B cell (primary cell): ENCODE measurements at regions not wholly inside any gene's neighbourhood (a gene's known extent, or its start where the extent isn't known, plus 50 kb on each side); places are given as distances from the start of the nearest gene placed in this dataset.

Experiments used
- ATAC-seq: fragments of 200-7000 bp; cut with Tn5 transposase; one replicate; pipeline ENCODE4 v1.10.0; 2021; ENCODE audit warnings: low read depth, mild to moderate bottlenecking, moderate number of reproducible peaks, moderate library complexity
- CTCF ChIA-PET: fragments of 350-600 bp; sonication (Branson Sonifier 250); formaldehyde crosslinking; loops from one replicate; lab custom pipeline; 2021; ENCODE audit warnings: antibody characterized with exemption, inconsistent platforms; lab: Charles Lee
- POLR2A ChIA-PET: fragments of 350-600 bp; sonication (Branson Sonifier 250); formaldehyde crosslinking; loops from one replicate; lab custom pipeline; 2021; ENCODE audit warnings: antibody characterized with exemption; lab: Charles Lee
- DNase-seq: peaks from one replicate; pipeline ENCODE4 v3.0.0; 2013
- H2AFZ ChIP-seq: 2 replicates; pipeline ENCODE4 v1.6.1; 2012; ENCODE audit warnings: mild to moderate bottlenecking, low read depth, low read length; ENCODE audit not compliant: insufficient read depth, poor library complexity, severe bottlenecking
- H3K27ac ChIP-seq, 2 donors: 1 replicate in 1 of 2; 2 replicates in 1 of 2; pipeline ENCODE4 v1.5.1; 2012 to 2013; ENCODE audit warnings: low read length in 2 of 2, mild to moderate bottlenecking in 2 of 2, moderate library complexity in 1 of 2
- H3K27me3 ChIP-seq, 4 experiments: fragments of 200-600 bp in 1 of 4; sonication (generic) in 1 of 4; replicated peaks in 1 of 4; 1 replicate in 2 of 4; 2 replicates in 2 of 4; pipeline versions ENCODE4 v1.6.1 to v1.7.0; 2013 to 2016; ENCODE audit warnings: low read length in 3 of 4, mild to moderate bottlenecking in 2 of 4, mixed read lengths in 1 of 4, moderate library complexity in 1 of 4; ENCODE audit not compliant: insufficient read depth in 4 of 4, control insufficient read depth in 3 of 4; ENCODE audit errors: control extremely low read depth in 1 of 4
- H3K36me3 ChIP-seq, 2 experiments: replicated peaks in 1 of 2; 1 replicate in 1 of 2; 2 replicates in 1 of 2; pipeline versions ENCODE4 v1.6.1 to v1.7.1; 2013; ENCODE audit warnings: low read length in 1 of 2; ENCODE audit not compliant: insufficient read depth in 2 of 2, control insufficient read depth in 1 of 2; ENCODE audit errors: control extremely low read depth in 1 of 2, extremely low read depth in 1 of 2
- H3K4me1 ChIP-seq, 2 donors: fragments of 200-600 bp in 1 of 2; sonication (generic) in 1 of 2; 1 replicate in 1 of 2; 2 replicates in 1 of 2; pipeline versions ENCODE4 v1.5.1 to v1.6.1; 2013 to 2017; ENCODE audit warnings: low read length in 2 of 2; ENCODE audit not compliant: control insufficient read depth in 2 of 2, insufficient read depth in 2 of 2
- H3K4me2 ChIP-seq: replicated peaks from 2 replicates; pipeline ENCODE3; 2012; ENCODE audit warnings: mild to moderate bottlenecking, low read depth, low read length; ENCODE audit not compliant: poor library complexity, severe bottlenecking
- H3K4me3 ChIP-seq, 5 experiments: fragments of 200-600 bp in 1 of 5; sonication (generic) in 1 of 5; 1 replicate in 3 of 5; 2 replicates in 2 of 5; pipeline versions ENCODE4 v1.5.1 to v1.7.0; 2011 to 2016; ENCODE audit warnings: low read length in 4 of 5, mild to moderate bottlenecking in 4 of 5, low read depth in 2 of 5, control low read depth in 1 of 5, moderate library complexity in 1 of 5; ENCODE audit not compliant: insufficient read depth in 1 of 5; ENCODE audit errors: control extremely low read depth in 1 of 5, extremely low read depth in 1 of 5
- H3K79me2 ChIP-seq: fragments of 200-600 bp; sonication (generic); one replicate; pipeline ENCODE4 v1.6.0; 2016; ENCODE audit warnings: low read length; ENCODE audit not compliant: control insufficient read depth, insufficient read depth
- H3K9ac ChIP-seq: fragments of 200-600 bp; sonication (generic); 2 replicates; pipeline ENCODE4 v1.6.1; 2017; ENCODE audit warnings: mild to moderate bottlenecking, low read length, moderate library complexity
- H3K9me3 ChIP-seq, 3 donors: one replicate each; pipeline versions ENCODE4 v1.6.1 to v1.7.1; 2013; ENCODE audit warnings: low read length in 2 of 3; ENCODE audit not compliant: control insufficient read depth in 2 of 3, insufficient read depth in 1 of 3; ENCODE audit errors: control extremely low read depth in 1 of 3
- H4K20me1 ChIP-seq: 2 replicates; pipeline ENCODE4 v1.6.0; 2012; ENCODE audit warnings: mild to moderate bottlenecking, low read length; ENCODE audit not compliant: insufficient read depth, control insufficient read depth, poor library complexity, severe bottlenecking
- H3K27ac Mint-ChIP-seq: one replicate; pipeline ENCODE4 v1.8.0; 2021; ENCODE audit warnings: mixed read lengths
- H3K27me3 Mint-ChIP-seq: one replicate; pipeline ENCODE4 v1.8.0; 2021; ENCODE audit warnings: mixed read lengths
- H3K4me1 Mint-ChIP-seq: one replicate; pipeline ENCODE4 v1.8.0; 2021; ENCODE audit warnings: mixed read lengths
- H3K4me3 Mint-ChIP-seq: one replicate; pipeline ENCODE4 v1.8.0; 2021; ENCODE audit warnings: mixed read lengths
- H3K9me3 Mint-ChIP-seq: one replicate; pipeline ENCODE4 v1.8.0; 2022; ENCODE audit warnings: mixed read lengths; ENCODE audit not compliant: insufficient read depth
- CTCF ChIP-seq: fragments of 200-600 bp; IDR thresholded peaks from one replicate; pipeline ENCODE4 v1.8.0; 2022; ENCODE audit warnings: antibody characterized with exemption, mild to moderate bottlenecking
- EZH2 ChIP-seq: IDR thresholded peaks from 2 replicates; pipeline ENCODE4 v1.6.1; 2012; ENCODE audit warnings: borderline replicate concordance, low read depth, mild to moderate bottlenecking, moderate library complexity, low read length; ENCODE audit not compliant: insufficient read depth, poor library complexity, severe bottlenecking
- WGBS: methylation state at CpG from one replicate; pipeline ENCODE4 v1.1.5; 2013; ENCODE audit warnings: missing lambda C conversion rate; ENCODE audit not compliant: insufficient coverage; 5-methylcytosine and 5-hydroxymethylcytosine counted together
- intact Hi-C: fragments of 100-400 bp; cut with micrococcal nuclease; formaldehyde crosslinking; loops from one replicate; pipeline ENCODE4 v1.10.0; 2022

GRCh38 chr9:89880721-89881120, 275.9 kb downstream of the GADD45G start:
- H3K9ac ChIP-seq: no peak overlapping the region
- no peak overlapping the region for H3K4me3 Mint-ChIP-seq
- no peaks in the 10 kb centered on the region for H4K20me1 ChIP-seq
- H3K36me3 ChIP-seq: no peaks in the 10 kb centered on the region
- intact Hi-C loops: no loop called here
- H3K4me1 ChIP-seq: no peaks in the 10 kb centered on the region
- no peaks in the 10 kb centered on the region for H3K27me3 ChIP-seq
- H3K4me2 ChIP-seq: no peak overlapping the region
- DNase-seq (no peak), ATAC-seq (no peak)
- no peak overlapping the region for H2AFZ ChIP-seq
- 100% methylated on average over 4 of the region's 5 CpGs for WGBS
- no peak overlapping the region for H3K27ac ChIP-seq
- no peaks in the 10 kb centered on the region for H3K27me3 Mint-ChIP-seq
- ChIA-PET CTCF (no interaction called here), POLR2A (no interaction called here)
- no peaks in the 10 kb centered on the region for H3K79me2 ChIP-seq
- no peaks in the 10 kb centered on the region for H3K4me1 Mint-ChIP-seq
- no peaks in the 10 kb centered on the region for H3K9me3 ChIP-seq
- H3K27ac Mint-ChIP-seq: no peak overlapping the region
- H3K9me3 Mint-ChIP-seq: no peaks in the 10 kb centered on the region
- H3K4me3 ChIP-seq: no peak overlapping the region
- TF ChIP-seq EZH2 (no peak), CTCF (no peak)

GRCh38 chr9:89881431-89881830, 276.6 kb downstream of the GADD45G start:
- WGBS: 100% methylated on average over 1 of the region's 1 CpG
- Histone ChIP-seq H3K36me3 (no peaks in the 10 kb centered on the region), H3K79me2 (no peaks in the 10 kb centered on the region), H3K27ac (no peak overlapping the region), H3K27me3 (no peaks in the 10 kb centered on the region), H3K4me1 (no peaks in the 10 kb centered on the region), H3K9me3 (no peaks in the 10 kb centered on the region), H3K4me2 (no peak overlapping the region), H3K4me3 (no peak overlapping the region), H3K9ac (no peak overlapping the region), H2AFZ (no peak overlapping the region), H4K20me1 (no peaks in the 10 kb centered on the region)
- ChIA-PET CTCF (no interaction called here), POLR2A (no interaction called here)
- ATAC-seq (no peak), DNase-seq (no peak)
- Mint-ChIP-seq H3K4me1 (no peaks in the 10 kb centered on the region), H3K27ac (no peak overlapping the region), H3K27me3 (no peaks in the 10 kb centered on the region), H3K9me3 (no peaks in the 10 kb centered on the region), H3K4me3 (no peak overlapping the region)
- TF ChIP-seq CTCF: no peak
- TF ChIP-seq EZH2: no peak
- intact Hi-C loops: no loop called here
